ENCODE measurements at regions not wholly inside any gene's neighbourhood (a gene's known extent, or its start where the extent isn't known, plus 50 kb on each side); places are given as distances from the start of the nearest gene placed in this dataset.

- TF ChIP-seq, protein P1, sequence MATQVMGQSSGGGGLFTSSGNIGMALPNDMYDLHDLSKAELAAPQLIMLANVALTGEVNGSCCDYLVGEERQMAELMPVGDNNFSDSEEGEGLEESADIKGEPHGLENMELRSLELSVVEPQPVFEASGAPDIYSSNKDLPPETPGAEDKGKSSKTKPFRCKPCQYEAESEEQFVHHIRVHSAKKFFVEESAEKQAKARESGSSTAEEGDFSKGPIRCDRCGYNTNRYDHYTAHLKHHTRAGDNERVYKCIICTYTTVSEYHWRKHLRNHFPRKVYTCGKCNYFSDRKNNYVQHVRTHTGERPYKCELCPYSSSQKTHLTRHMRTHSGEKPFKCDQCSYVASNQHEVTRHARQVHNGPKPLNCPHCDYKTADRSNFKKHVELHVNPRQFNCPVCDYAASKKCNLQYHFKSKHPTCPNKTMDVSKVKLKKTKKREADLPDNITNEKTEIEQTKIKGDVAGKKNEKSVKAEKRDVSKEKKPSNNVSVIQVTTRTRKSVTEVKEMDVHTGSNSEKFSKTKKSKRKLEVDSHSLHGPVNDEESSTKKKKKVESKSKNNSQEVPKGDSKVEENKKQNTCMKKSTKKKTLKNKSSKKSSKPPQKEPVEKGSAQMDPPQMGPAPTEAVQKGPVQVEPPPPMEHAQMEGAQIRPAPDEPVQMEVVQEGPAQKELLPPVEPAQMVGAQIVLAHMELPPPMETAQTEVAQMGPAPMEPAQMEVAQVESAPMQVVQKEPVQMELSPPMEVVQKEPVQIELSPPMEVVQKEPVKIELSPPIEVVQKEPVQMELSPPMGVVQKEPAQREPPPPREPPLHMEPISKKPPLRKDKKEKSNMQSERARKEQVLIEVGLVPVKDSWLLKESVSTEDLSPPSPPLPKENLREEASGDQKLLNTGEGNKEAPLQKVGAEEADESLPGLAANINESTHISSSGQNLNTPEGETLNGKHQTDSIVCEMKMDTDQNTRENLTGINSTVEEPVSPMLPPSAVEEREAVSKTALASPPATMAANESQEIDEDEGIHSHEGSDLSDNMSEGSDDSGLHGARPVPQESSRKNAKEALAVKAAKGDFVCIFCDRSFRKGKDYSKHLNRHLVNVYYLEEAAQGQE (IDR thresholded peaks at IDR 0.05; ENCODE audit: insufficient replicate concordance, low read depth), result no peak
- TF ChIP-seq SPI1 (IDR thresholded peaks at IDR 0.05; ENCODE audit: borderline replicate concordance, low read depth), result peak; percentile 96
- peak; percentile 84 for TF ChIP-seq CTCF (IDR thresholded peaks at IDR 0.05; ENCODE audit: insufficient read depth, low read length)
- H3K4me3 ChIP-seq (replicated peaks; ENCODE audit: insufficient read depth, low read length), result peak overlapping the region; percentile 34
- H3K27me3 ChIP-seq (ENCODE audit: insufficient read depth, poor library complexity, severe bottlenecking), result no peaks in the 10 kb centered on the region
- H3K27ac ChIP-seq (replicated peaks), result peak overlapping the region; percentile 42
- DNase-seq (ENCODE audit: low read depth in 1 of 2, low spot score in 1 of 2), result peak; percentile 62 to 87
These were observed 79.0 kb downstream of the TLR4 start for GRCh38 chr9:117782931-117783788.

DNA sequence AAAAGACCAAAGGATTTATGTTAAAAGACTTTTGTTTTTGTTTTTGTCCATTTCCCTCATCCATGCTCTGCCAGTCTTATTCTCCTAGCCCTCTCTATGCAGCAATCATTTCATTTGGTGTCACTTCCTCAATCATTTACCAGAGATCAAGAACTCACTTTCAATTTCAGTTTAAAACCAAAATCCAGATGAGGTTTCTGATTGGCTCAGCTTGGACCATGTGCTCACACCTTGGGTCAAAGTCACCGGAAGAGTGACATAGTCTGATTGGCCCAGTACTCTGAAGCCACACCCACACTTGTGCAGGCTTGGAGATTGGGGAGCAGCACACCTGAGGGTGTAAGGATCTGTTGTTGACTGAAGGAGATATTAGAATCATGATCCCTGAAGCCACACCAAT is 79.6 kb downstream of the TLR4 start:
- Histone ChIP-seq H3K4me3 (replicated peaks; ENCODE audit: insufficient read depth, low read length) (no peak overlapping the region), H3K27ac (replicated peaks) (no peak overlapping the region), H3K27me3 (ENCODE audit: insufficient read depth, poor library complexity, severe bottlenecking) (no peaks in the 10 kb centered on the region)
- peak; percentile 49 to 56 for DNase-seq (ENCODE audit: low read depth in 1 of 2, low spot score in 1 of 2)
- no peak for TF ChIP-seq GABPA (IDR thresholded peaks at IDR 0.05; ENCODE audit: low read depth)
- TF ChIP-seq SPI1 (IDR thresholded peaks at IDR 0.05; ENCODE audit: borderline replicate concordance, low read depth), result peak; percentile 89
- TF ChIP-seq POLR2AphosphoS5 (IDR thresholded peaks at IDR 0.05; ENCODE audit: low read depth), result no peak
- TF ChIP-seq, protein P1 (IDR thresholded peaks at IDR 0.05; ENCODE audit: insufficient replicate concordance, low read depth), result no peak
- no peak for TF ChIP-seq CTCF (IDR thresholded peaks at IDR 0.05; ENCODE audit: insufficient read depth, low read length)

DNA sequence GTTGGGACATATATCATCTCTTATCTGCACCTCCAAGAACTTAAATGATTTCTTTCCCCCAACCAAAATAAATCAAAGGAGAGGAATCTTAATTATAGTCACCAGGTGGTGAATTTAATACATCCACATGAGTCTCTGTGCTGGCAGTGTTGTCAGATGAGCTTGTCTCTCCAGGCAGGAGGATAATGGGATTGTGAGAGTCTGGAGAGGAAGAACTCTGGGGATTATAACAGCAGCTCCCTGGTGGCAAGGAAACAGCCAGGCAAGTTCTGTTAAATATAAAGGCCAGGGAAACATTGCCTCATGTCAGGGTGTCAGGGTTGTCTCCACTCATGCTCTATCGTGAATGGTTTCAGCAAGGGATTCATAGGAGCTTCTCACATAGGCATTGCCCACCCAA is 80.8 kb downstream of the TLR4 start:
- Histone ChIP-seq H3K27me3 (ENCODE audit: insufficient read depth, poor library complexity, severe bottlenecking) (no peaks in the 10 kb centered on the region), H3K27ac (replicated peaks) (no peak overlapping the region)
- DNase-seq (ENCODE audit: low read depth in 1 of 2, low spot score in 1 of 2), result no peak

More for the DNA sequence above, 80.8 kb downstream of the TLR4 start:
- TF ChIP-seq, protein P1 (IDR thresholded peaks at IDR 0.05; ENCODE audit: insufficient replicate concordance, low read depth), result no peak
- no peak for TF ChIP-seq GABPA (IDR thresholded peaks at IDR 0.05; ENCODE audit: low read depth)
- TF ChIP-seq POLR2AphosphoS5 (IDR thresholded peaks at IDR 0.05; ENCODE audit: low read depth), result no peak
- no peak for TF ChIP-seq SPI1 (IDR thresholded peaks at IDR 0.05; ENCODE audit: borderline replicate concordance, low read depth)
- TF ChIP-seq CTCF (IDR thresholded peaks at IDR 0.05; ENCODE audit: insufficient read depth, low read length), result no peak
- no peak overlapping the region for H3K4me3 ChIP-seq (replicated peaks; ENCODE audit: insufficient read depth, low read length)

Measured in HL-60 (cell line).